ENCODE measurements at regions not wholly inside any gene's neighbourhood (a gene's known extent, or its start where the extent isn't known, plus 50 kb on each side); places are given as distances from the start of the nearest gene placed in this dataset.
A peak's percentile ranks its signal among the peaks of the same experiment; 100 is the strongest.

- peak; percentile 84 for DNase-seq
These were observed 66.2 kb downstream of the PTGER2 start for GRCh38 chr14:52380294-52380693.

All from HCEC 1CT (cell line).